ENCODE measurements at regions not wholly inside any gene's neighbourhood (a gene's known extent, or its start where the extent isn't known, plus 50 kb on each side); places are given as distances from the start of the nearest gene placed in this dataset.

GRCh38 chr4:166622425-166622977 lies 611.8 kb downstream of the SPOCK3 start:
- no peaks in the 10 kb centered on the region for H3K9me1 ChIP-seq (ENCODE audit: insufficient read depth, low read length)
- dilution Hi-C loops (cut with HindIII; ENCODE audit: low sequenced_read_pairs, unreplicated experiment): no loop called here
- H2BK5ac ChIP-seq (ENCODE audit: low read depth, low read length, poor library complexity, severe bottlenecking): no peak overlapping the region
- no peak overlapping the region for H3K23ac ChIP-seq (ENCODE audit: low read depth, low read length)
- DNase-seq (no peak), ATAC-seq (ENCODE audit: low read depth) (no peak)
- no peak overlapping the region for H3K9ac ChIP-seq (ENCODE audit: low read depth, low read length)
- ChIA-PET CTCF (no interaction called here), POLR2A (ENCODE audit: unreplicated experiment) (no interaction called here)
- no peak overlapping the region for H3K14ac ChIP-seq (replicated peaks; ENCODE audit: low read depth, low read length)
- no peak overlapping the region for H4K5ac ChIP-seq (ENCODE audit: low read depth, low read length)
- H4K20me1 ChIP-seq (ENCODE audit: insufficient read depth, low read length): no peaks in the 10 kb centered on the region
- H3K4me1 ChIP-seq (ENCODE audit: control insufficient read depth, insufficient read depth, low read length): no peaks in the 10 kb centered on the region
- no peaks in the 10 kb centered on the region for H3K79me1 ChIP-seq (ENCODE audit: low read depth in 1 of 2, low read length in 2 of 2)
- intact Hi-C loops (cut with micrococcal nuclease): no loop called here
- H4K8ac ChIP-seq (ENCODE audit: low read depth in 2 of 2, low read length in 2 of 2): no peak overlapping the region
- H2BK20ac ChIP-seq (ENCODE audit: low read depth, low read length): no peak overlapping the region
- H4K91ac ChIP-seq (ENCODE audit: insufficient read depth, low read depth, low read length): no peak overlapping the region
- in situ Hi-C loops (cut with MboI; ENCODE audit: low sequenced_read_pairs): no loop called here
- no peak overlapping the region for H3K27ac ChIP-seq (ENCODE audit: insufficient read depth, low read length)
- no peak for TF ChIP-seq RFX5 (IDR thresholded peaks at IDR 0.05; ENCODE audit: low read depth, low read length)
- no peak for TF ChIP-seq FOS (IDR thresholded peaks at IDR 0.05; ENCODE audit: low read depth, low read length)
- no peak for TF ChIP-seq RAD21 (IDR thresholded peaks at IDR 0.05; ENCODE audit: low read length)
- no peak for TF ChIP-seq CEBPB (IDR thresholded peaks at IDR 0.05; ENCODE audit: low read depth, low read length)
- no peak for TF ChIP-seq CHD1 (IDR thresholded peaks at IDR 0.05; ENCODE audit: low read depth, low read length)
- TF ChIP-seq MAZ (IDR thresholded peaks at IDR 0.05; ENCODE audit: borderline replicate concordance, low read depth, low read length): no peak
- TF ChIP-seq BHLHE40 (IDR thresholded peaks at IDR 0.05; ENCODE audit: low read depth, low read length): no peak
- TF ChIP-seq NFE2L2 (IDR thresholded peaks at IDR 0.05; ENCODE audit: low read depth, low read length): no peak
- TF ChIP-seq ELK1 (IDR thresholded peaks at IDR 0.05; ENCODE audit: borderline replicate concordance, low read depth, low read length): no peak
- TF ChIP-seq MXI1 (IDR thresholded peaks at IDR 0.05; ENCODE audit: borderline replicate concordance, low read depth, low read length): no peak
- no peak for TF ChIP-seq MAFK (IDR thresholded peaks at IDR 0.05; ENCODE audit: low read depth, low read length)
- no peak overlapping the region for H2AFZ ChIP-seq (replicated peaks; ENCODE audit: low read length, poor library complexity)
- no peaks in the 10 kb centered on the region for H3K9me3 ChIP-seq (ENCODE audit: control insufficient read depth, insufficient read depth, low read length)
- WGBS, 2 experiments (ENCODE audit: extremely low coverage in 2 of 2, insufficient read length in 1 of 2): no CpG with 5 or more reads among the region's 6 CpGs
- no peak overlapping the region for H3K4me2 ChIP-seq (ENCODE audit: low read depth, low read length)
- H2AK9ac ChIP-seq (replicated peaks; ENCODE audit: low read depth, low read length, poor library complexity): no peak overlapping the region
- H3K4me3 ChIP-seq (ENCODE audit: insufficient read depth, low read depth, low read length): no peak overlapping the region
- no peak overlapping the region for H3K56ac ChIP-seq (ENCODE audit: extremely low read depth, insufficient read depth, low read length)
- no peak overlapping the region for H2BK120ac ChIP-seq (ENCODE audit: low read depth, low read length)
- no peak overlapping the region for H3K4ac ChIP-seq (ENCODE audit: low read depth, low read length)
- no peaks in the 10 kb centered on the region for H3K27me3 ChIP-seq (ENCODE audit: control insufficient read depth, insufficient read depth, low read length)
- no peak overlapping the region for H2BK15ac ChIP-seq (ENCODE audit: low read depth, low read length)
- no peaks in the 10 kb centered on the region for H3K36me3 ChIP-seq (ENCODE audit: control insufficient read depth, insufficient read depth, low read length)
- BruUV-seq (replicated peaks): no TSS peak
- H3K18ac ChIP-seq (ENCODE audit: low read depth, low read length): no peak overlapping the region
- no peak overlapping the region for H2AK5ac ChIP-seq (ENCODE audit: low read depth, low read length)

Measured in IMR-90 (cell line).